Gastroesophageal sphincter (tissue), 4 donors: ENCODE measurements at regions not wholly inside any gene's neighbourhood (a gene's known extent, or its start where the extent isn't known, plus 50 kb on each side); places are given as distances from the start of the nearest gene placed in this dataset.

ENCODE experiments used
- ATAC-seq: fragments of 150-250 bp; one replicate; pipeline ENCODE4 v1.9.1; 2016; ENCODE audit warnings: mild to moderate bottlenecking, moderate library complexity
- H3K27ac ChIP-seq, 4 donors: fragments of 200-600 bp; sonication (generic) in 3 of 4; 1 replicate in 3 of 4; 2 replicates in 1 of 4; pipeline ENCODE4 v1.5.1; 2016 to 2019
- H3K27me3 ChIP-seq: fragments of 200-600 bp; sonication (generic); one replicate; pipeline ENCODE4 v1.5.1; 2019
- H3K36me3 ChIP-seq, 2 donors: fragments of 200-600 bp; sonication (generic); one replicate each; pipeline ENCODE4 v1.5.1; 2019; ENCODE audit warnings: control low read depth in 1 of 2
- H3K4me1 ChIP-seq, 3 donors: fragments of 200-600 bp; sonication (generic); 1 replicate in 2 of 3; 2 replicates in 1 of 3; pipeline ENCODE4 v1.5.1; 2016 to 2019; ENCODE audit warnings: control low read depth in 2 of 3
- H3K4me3 ChIP-seq, 2 donors: fragments of 200-600 bp; sonication (generic); one replicate each; pipeline ENCODE4 v1.5.1; 2019; ENCODE audit warnings: mild to moderate bottlenecking in 1 of 2, moderate library complexity in 1 of 2
- H3K9me3 ChIP-seq, 3 donors: fragments of 200-600 bp; sonication (generic); one replicate each; pipeline ENCODE4 v1.5.1; 2017 to 2019; ENCODE audit warnings: control low read depth in 2 of 3
- EP300 ChIP-seq: sonication (generic); formaldehyde crosslinking; IDR thresholded peaks from one replicate; pipeline ENCODE4 v1.6.1; 2017; ENCODE audit warnings: antibody characterized with exemption, mild to moderate bottlenecking
- POLR2A ChIP-seq, 2 donors: fragments of 450-650 bp; IDR thresholded peaks; one replicate each; pipeline ENCODE4 v1.6.1; 2017; ENCODE audit warnings: antibody characterized with exemption in 2 of 2, mild to moderate bottlenecking in 2 of 2, moderate library complexity in 1 of 2
- POLR2AphosphoS5 ChIP-seq: sonication (generic); formaldehyde crosslinking; IDR thresholded peaks from one replicate; pipeline ENCODE4 v1.6.1; 2017; ENCODE audit warnings: antibody characterized with exemption
- WGBS, 2 donors: methylation state at CpG; one replicate each; pipeline ENCODE4 v1.1.5; 2018; ENCODE audit warnings: low coverage in 1 of 2; 5-methylcytosine and 5-hydroxymethylcytosine counted together
- TF ChIP-seq, protein P1 (sequence below), 4 experiments: fragments of 200-600 bp in 2 of 4; fragments of 450-650 bp in 2 of 4; sonication (generic) in 1 of 4; IDR thresholded peaks; one replicate each; pipeline ENCODE4 v1.5.1; 2017 to 2019; ENCODE audit warnings: antibody characterized with exemption in 4 of 4, mild to moderate bottlenecking in 2 of 4, moderate library complexity in 2 of 4

DNA sequence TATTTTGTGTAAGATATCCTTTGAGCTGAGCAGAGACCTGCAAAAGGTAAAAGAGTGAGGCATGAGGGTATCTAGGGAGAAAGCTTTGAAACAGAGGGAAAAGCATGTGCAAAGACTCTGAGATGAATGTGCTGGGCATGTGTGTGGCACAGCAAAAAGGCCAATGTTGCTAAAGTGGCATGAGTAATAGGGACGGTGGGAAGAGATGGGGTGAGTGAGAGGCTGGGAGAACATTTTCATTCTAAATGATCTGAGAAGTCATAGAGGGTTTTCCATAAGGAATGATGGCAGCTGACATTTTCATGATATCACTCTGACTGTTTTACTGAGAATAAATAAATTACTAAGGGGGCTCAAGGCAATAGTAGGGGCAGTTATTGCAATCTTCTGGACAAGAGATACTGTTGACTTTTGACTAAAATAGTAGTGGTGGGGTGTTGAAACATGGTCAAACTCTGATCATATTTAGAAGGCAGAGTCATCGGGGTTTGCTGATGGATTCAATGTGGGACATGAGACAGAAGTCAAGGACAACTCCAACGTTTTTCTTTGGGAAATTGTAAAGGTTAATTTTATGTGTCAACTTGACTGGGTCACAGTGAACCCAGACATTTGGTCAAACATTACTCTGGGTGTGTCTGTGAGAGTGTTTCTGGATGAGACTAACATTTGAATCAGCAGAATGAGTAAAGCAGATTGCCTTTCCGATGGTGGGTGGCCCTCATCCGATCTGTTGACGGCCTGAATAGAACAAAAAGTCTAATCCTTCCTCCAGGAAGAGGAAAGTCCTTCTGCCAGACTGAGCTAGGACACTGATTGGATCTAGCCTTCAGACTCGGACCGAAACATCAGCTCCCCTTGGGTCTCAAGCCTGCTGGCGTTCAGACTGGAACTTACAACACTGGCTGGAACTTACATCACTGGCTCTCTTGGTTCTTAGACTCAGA lies 193.9 kb upstream of the PLXNC1 start:
- Histone ChIP-seq H3K4me1 (no peaks in the 10 kb centered on the region), H3K27ac (peak overlapping the region in 3 of 4 donors; percentile 38 to 65 (median 54)), H3K36me3 (no peaks in the 10 kb centered on the region), H3K4me3 (no peak overlapping the region), H3K27me3 (no peaks in the 10 kb centered on the region), H3K9me3 (no peaks in the 10 kb centered on the region)
- 61 to 70% methylated on average over 4 to 9 of the region's 9 CpGs for WGBS, 2 donors
- TF ChIP-seq POLR2AphosphoS5 (peak; percentile 22), EP300 (no peak)
- peak; percentile 93 for ATAC-seq

- H3K27ac ChIP-seq, result peak overlapping the region in 1 of 4 donors; percentile 11
- 95% methylated on average over 2 of the region's 2 CpGs; no CpG with 5 or more reads in 1 of the 2 donors for WGBS, 2 donors
- peaks cover 0 to under 1% (median 0%) of the 10 kb centered on the region in 3 donors for H3K9me3 ChIP-seq
- no peaks in the 10 kb centered on the region for H3K27me3 ChIP-seq
- no peaks in the 10 kb centered on the region for H3K4me1 ChIP-seq
- no peak overlapping the region for H3K4me3 ChIP-seq
- no peak for TF ChIP-seq POLR2A (IDR thresholded peaks at IDR 0.05)
- TF ChIP-seq, protein P1, sequence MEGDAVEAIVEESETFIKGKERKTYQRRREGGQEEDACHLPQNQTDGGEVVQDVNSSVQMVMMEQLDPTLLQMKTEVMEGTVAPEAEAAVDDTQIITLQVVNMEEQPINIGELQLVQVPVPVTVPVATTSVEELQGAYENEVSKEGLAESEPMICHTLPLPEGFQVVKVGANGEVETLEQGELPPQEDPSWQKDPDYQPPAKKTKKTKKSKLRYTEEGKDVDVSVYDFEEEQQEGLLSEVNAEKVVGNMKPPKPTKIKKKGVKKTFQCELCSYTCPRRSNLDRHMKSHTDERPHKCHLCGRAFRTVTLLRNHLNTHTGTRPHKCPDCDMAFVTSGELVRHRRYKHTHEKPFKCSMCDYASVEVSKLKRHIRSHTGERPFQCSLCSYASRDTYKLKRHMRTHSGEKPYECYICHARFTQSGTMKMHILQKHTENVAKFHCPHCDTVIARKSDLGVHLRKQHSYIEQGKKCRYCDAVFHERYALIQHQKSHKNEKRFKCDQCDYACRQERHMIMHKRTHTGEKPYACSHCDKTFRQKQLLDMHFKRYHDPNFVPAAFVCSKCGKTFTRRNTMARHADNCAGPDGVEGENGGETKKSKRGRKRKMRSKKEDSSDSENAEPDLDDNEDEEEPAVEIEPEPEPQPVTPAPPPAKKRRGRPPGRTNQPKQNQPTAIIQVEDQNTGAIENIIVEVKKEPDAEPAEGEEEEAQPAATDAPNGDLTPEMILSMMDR (IDR thresholded peaks at IDR 0.05), result no peak
- no peak for TF ChIP-seq EP300
- no peak for TF ChIP-seq POLR2AphosphoS5
- H3K36me3 ChIP-seq, result no peaks in the 10 kb centered on the region
- no peak for ATAC-seq
Measured at GRCh38 chr12:93956551-93956950, 191.8 kb upstream of the PLXNC1 start.

DNA sequence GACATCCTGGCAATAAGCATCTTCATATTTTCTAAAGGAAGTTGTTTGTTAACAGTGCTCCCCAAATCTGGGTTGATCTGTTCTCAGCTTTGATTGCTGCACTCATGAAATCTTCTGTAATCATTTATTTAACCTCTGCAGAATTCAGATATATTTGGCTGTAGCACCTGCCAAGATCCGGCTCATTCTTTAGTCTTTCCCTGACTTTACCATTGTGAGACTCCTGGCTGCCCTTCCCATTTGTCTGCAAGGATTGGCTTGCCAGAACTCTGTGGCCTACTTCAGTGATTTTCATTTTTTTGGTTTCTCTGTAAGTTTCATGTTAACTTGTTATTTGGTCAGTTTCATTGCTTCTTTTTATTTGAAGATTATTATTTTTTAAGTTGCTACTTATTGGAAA lies 191.2 kb upstream of the PLXNC1 start:
- no peaks in the 10 kb centered on the region for H3K36me3 ChIP-seq
- 50 to 85% methylated on average over 1 of the region's 1 CpG for WGBS, 2 donors
- H3K4me3 ChIP-seq, result no peak overlapping the region
- H3K4me1 ChIP-seq, result no peaks in the 10 kb centered on the region
- TF ChIP-seq POLR2AphosphoS5 (no peak), EP300 (no peak), POLR2A (IDR thresholded peaks at IDR 0.05) (no peak)
- TF ChIP-seq, protein P1 (IDR thresholded peaks at IDR 0.05), result no peak
- H3K27me3 ChIP-seq, result no peaks in the 10 kb centered on the region
- peaks cover 0 to 7% (median 0%) of the 10 kb centered on the region in 3 donors for H3K9me3 ChIP-seq
- ATAC-seq, result no peak
- H3K27ac ChIP-seq, result peak overlapping the region in 1 of 4 donors; percentile 11

DNA sequence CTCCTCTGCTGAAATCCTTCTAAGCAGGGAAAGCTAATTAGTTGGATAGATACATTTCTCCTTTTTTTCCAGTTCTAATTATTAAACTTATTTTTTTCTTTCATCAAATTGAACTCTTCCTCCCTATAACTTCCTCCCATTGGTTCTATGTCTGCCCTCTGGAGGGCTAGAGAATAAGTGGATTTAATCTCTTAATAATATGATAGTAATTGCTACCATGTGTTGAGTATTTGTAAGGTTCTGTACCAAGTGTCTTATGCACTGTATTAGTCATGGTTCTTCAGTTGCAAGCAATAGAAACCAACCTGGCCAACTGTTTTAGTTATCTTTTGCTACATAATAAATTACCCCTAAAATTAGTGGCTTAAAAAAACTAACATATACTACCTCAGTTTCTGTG lies 190.5 kb upstream of the PLXNC1 start:
- no peaks in the 10 kb centered on the region for H3K36me3 ChIP-seq
- H3K27ac ChIP-seq, result no peak overlapping the region

GRCh38 chr12:93959657-93960056 lies 188.7 kb upstream of the PLXNC1 start:
- 83 to 94% methylated on average over 1 of the region's 1 CpG for WGBS, 2 donors
- H3K4me1 ChIP-seq, result no peaks in the 10 kb centered on the region
- TF ChIP-seq POLR2A (IDR thresholded peaks at IDR 0.05), result no peak
- TF ChIP-seq POLR2AphosphoS5, result no peak
- TF ChIP-seq, protein P1 (IDR thresholded peaks at IDR 0.05), result no peak
- no peak for TF ChIP-seq EP300
- peaks cover 0 to 12% (median 0%) of the 10 kb centered on the region in 3 donors for H3K9me3 ChIP-seq
- no peaks in the 10 kb centered on the region for H3K36me3 ChIP-seq
- no peak for ATAC-seq
- no peaks in the 10 kb centered on the region for H3K27me3 ChIP-seq
- no peak overlapping the region for H3K4me3 ChIP-seq
- H3K27ac ChIP-seq, result no peak overlapping the region

More for the DNA sequence above, 190.5 kb upstream of the PLXNC1 start:
- peaks cover 0 to 12% (median 0%) of the 10 kb centered on the region in 3 donors for H3K9me3 ChIP-seq
- H3K4me1 ChIP-seq, result no peaks in the 10 kb centered on the region
- H3K27me3 ChIP-seq, result no peaks in the 10 kb centered on the region
- TF ChIP-seq POLR2A (IDR thresholded peaks at IDR 0.05) (no peak), POLR2AphosphoS5 (no peak), EP300 (no peak)
- TF ChIP-seq, protein P1 (IDR thresholded peaks at IDR 0.05), result no peak
- H3K4me3 ChIP-seq, result no peak overlapping the region
- no peak for ATAC-seq
